Right ventricle myocardium inferior (tissue), 1 donor: ENCODE measurements at regions not wholly inside any gene's neighbourhood (a gene's known extent, or its start where the extent isn't known, plus 50 kb on each side); places are given as distances from the start of the nearest gene placed in this dataset.
"Not testable (repeated sequence)": the region's sequence is repeated elsewhere in the genome, so short reads cannot be mapped to it uniquely, and the experiment has no call there.

Source experiments
- ATAC-seq: fragments of 200-7000 bp; cut with Tn5 transposase; one replicate; pipeline ENCODE4 v1.9.1; 2020; ENCODE audit warnings: mild to moderate bottlenecking, moderate library complexity
- DNase-seq: peaks from one replicate; pipeline ENCODE4 v3.0.0; 2021; ENCODE audit errors: missing footprints
- intact Hi-C: fragments of 100-400 bp; cut with DNase I; formaldehyde crosslinking; loops from one replicate; pipeline ENCODE4 v1.11.0; 2022
- donor health status: DM: no; HTN: yes; CAD: no; lungs with severe emphysema.

DNA sequence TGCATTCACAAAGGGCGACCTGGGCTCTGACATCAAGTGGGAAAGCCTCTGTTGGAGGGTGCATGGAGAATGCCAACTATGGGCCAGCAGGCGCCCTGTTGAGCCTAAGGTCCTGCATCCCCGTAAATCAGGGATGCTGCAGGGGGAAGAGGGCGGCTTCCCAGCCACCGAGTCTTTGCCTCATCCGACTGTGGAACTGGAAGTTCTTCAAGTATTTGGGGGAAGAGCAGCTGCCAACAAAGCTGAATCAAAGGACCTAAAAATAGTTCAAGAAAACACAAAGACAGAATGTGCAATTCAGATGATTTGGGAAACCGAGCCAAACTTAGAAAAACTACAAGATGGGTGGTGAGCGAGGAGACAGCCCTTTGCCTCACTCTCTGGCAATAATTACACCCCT, 281.1 kb upstream of the MGAT5 start:
- intact Hi-C loops: no loop called here
- ATAC-seq (no peak), DNase-seq (no peak)

DNA sequence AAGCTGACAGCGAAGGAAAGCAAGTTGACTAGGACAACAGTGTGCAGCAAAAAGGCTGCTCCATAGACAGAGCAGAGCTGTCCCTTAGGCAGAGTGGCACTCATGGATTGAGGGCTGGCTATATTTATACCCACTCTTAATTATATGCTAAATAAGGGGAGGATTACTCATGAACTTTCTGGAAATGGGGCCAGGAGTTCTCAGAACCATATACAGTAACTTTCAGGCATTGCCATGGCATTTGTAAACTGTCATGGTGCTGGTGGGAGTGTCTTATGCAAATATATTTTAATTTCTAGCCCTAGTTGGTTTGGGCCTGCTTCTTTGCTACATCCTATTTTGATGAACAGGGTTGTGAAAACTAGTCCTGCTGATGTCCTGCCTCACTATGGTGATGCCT, 279.5 kb upstream of the MGAT5 start:
- ATAC-seq (no peak), DNase-seq (no peak)
- intact Hi-C loops: no loop called here

DNA sequence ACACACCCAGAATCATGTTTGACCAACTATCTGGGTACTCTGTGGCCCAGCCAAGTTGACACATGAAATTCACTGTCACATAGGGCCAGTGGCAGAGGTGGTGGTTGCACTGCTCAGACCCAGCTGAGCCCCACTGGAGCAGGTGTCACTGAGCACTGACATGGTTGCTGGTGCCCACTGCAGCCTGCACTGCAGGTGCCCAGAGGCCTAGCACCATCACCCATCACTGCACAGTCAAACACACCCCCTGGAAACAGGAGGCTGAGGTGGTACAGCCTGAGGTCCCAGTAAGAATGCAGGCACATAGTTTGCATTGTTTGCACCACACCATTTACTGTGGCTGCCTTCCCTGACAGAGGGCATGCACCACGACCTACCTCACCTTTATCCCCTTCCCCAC, 278.7 kb upstream of the MGAT5 start:
- DNase-seq (no peak), ATAC-seq (no peak)
- intact Hi-C loops: no loop called here

DNA sequence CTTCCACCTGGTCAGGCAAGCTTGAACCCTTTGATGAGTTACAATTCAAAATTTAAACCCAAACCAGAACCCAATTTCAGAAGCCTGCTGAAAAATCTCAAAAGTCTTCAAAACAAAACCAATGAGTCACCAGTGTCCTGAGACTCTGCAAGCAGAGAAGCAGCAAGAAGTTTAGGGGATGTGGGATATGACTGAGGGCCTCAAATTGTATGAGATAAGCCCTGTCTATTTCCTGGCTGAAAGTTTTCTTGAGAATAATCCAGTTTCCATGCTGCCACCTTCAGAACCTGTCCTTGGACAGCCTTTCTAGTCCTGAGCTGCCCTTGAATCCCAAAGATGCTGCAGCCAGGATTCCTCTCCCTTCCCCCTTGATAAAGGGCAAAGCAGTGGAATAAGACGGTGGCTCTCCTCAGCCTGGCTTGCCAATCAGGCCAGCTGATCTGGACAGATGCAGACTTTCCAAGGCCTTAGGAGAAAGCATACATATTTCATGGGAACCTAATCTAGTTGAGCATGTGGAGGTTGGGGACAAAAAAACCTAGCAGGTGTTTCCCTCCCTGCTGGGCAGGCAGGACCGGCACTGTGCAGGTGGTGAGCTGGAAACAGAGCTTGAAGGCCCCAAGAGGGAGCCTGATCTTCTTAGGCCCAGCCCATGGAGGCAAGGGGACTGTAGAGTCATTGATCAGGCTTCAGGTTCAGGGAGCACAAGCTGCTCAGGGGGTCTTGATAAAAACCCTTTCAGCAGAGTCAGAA, 278.0 kb upstream of the MGAT5 start:
- intact Hi-C loops: no loop called here
- no peak for ATAC-seq
- DNase-seq: no peak

DNA sequence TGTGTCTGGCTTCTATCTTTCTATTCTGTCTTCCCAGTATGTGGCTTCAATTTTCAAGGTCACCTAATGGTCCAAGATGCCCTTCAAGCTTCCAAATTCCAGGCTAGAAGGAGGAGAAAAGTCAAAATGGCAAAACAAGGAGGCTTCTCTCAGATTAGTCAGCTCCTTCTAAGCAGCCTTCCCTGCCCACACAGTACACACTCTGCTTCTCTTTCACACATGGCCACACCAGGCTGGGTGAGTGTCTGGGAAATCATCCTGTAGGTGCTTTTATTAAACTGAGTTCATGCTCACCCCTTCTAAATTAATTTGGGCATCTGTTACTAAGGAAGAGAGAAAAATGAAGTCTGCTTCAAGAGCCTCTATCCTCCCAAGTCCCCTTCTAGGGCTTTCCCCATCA, 277.2 kb upstream of the MGAT5 start:
- intact Hi-C loops: no loop called here
- DNase-seq (no peak), ATAC-seq (no peak)

DNA sequence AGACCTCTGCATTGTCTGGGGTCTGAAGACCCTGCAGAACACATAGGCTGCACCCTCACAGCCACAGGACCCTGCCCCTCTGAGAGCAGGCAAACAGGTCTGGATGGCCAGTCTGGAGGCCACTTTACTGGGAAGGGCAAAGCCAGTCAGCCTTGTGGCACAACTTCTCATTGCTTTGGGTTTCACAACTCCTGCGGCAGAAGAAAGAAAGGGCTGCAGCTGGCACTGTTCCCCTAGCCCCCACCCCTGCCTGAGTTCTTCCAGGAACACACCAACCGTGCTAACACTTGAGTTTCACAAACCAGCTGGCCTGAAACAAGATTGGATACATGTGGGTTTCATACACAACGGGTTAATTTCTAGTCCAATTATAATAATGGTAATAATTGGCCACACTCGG, 276.5 kb upstream of the MGAT5 start:
- intact Hi-C loops: no loop called here
- ATAC-seq: no peak
- no peak for DNase-seq

DNA sequence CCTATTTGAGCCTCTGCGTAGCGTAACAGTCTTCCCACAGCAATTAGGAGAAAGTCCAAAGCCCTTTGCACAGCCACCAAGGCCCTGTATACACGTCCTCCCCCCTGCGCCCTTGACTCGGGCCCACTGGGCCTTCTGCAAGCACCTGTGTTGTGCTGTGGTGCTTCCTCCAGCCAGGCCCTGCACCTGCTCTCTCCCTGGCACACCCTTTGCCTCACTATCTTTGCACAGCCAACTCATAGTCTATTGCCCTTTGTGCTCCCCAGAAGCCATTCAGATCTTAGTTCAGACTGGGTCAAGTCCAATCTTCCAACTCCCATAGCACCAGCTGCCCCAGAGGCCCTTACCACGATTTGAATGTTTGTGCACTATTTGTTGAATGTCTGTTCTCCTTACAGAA, 271.6 kb upstream of the MGAT5 start:
- DNase-seq (no peak), ATAC-seq (no peak)
- intact Hi-C loops: no loop called here

DNA sequence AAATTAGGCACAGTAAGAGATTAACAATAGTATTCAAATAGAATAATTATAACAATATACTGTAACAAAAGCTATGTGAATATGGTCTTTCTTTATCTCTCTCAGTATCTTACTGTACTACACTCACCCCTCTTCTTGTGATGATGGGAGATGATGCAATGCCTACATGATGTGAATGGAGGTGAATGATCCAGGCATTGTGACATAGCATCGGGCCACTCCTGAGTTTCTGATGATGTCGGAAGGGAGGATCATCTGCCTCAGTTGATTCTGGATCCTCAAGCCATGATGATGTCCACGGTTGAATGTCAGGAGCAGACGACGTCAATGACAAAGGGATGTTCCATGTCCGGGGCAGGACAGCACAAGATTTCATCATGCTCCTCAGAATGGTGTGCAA, 268.3 kb upstream of the MGAT5 start:
- DNase-seq (no peak), ATAC-seq (no peak)
- intact Hi-C loops: no loop called here

DNA sequence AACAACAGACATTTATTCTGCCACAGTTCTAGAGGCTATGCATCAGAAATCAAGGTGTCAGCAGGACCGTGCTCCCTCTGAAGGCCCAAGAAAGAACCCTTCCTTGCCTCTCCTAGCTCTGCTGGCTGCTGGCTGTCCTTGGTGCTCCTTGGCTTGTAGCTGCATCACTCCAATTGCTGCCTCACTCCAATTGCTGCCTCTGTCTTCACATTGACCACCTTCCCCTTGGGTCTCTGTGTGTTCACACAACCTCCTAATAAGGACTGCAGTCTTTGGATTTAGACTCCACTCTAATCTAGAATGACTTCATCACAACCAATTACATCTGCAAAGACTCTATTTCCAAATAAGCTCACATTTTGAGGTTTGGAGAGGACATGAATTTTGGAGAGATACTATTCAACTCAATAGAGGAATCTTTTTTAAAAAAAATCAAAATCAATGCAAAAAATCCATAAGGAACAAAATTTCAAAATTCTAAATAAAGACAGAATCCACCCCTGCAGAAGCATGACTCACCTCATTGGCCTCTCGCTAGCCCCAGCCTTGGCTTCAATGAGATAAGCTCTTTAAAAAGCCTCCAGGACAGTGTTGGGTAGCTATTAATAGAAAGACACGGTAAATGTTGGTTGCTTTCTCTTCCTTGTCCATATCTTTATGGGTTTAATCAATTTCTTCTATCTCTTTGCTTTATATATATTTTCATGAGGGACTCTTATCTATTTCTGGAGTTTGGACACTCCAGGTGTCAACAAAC, 267.6 kb upstream of the MGAT5 start:
- ATAC-seq (peak; percentile 75), DNase-seq (no peak)
- intact Hi-C loops: no loop called here

DNA sequence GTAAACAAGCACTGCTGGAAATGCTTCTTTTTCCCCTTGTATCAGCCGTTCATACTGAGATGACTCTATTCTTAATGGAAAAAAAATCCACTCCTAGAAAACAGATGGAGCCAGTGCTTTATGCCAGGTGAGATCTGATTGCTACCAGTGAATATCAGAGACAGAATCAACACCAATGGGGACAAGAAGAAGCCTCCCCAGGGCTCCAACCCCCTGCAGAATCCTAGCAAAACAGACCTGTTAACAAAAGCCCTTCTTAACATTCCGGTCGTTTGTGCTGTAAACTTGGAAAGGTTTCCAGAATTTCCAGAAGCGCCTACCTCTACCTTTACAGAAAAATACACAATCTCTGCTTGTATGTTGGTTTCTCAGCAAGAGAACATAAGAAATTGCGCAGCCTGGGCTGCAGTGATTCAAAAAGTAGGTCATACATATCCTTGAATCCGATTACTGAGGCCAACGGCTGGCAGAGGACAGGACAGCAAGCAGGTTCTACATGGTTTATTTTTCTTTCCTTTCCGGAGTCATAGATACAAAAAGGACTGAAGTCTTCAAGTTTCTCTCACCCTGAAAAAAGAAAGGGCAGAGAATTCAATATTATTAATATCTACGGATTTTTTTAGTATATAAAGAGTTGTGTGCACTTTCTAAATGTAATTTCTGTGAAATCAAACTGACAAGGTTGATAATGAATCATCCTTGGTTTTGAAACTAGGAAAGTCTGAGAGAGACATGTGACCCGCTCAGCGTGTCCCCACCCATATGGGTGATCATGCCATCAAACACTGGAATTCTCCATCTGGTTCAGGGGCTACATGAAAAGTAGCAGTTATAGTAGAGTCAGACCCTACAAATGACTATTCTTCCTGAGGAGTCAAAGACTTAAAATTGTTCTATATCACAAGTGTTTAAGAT, 266.7 kb upstream of the MGAT5 start:
- no peak for ATAC-seq
- no peak for DNase-seq
- intact Hi-C loops: no loop called here

DNA sequence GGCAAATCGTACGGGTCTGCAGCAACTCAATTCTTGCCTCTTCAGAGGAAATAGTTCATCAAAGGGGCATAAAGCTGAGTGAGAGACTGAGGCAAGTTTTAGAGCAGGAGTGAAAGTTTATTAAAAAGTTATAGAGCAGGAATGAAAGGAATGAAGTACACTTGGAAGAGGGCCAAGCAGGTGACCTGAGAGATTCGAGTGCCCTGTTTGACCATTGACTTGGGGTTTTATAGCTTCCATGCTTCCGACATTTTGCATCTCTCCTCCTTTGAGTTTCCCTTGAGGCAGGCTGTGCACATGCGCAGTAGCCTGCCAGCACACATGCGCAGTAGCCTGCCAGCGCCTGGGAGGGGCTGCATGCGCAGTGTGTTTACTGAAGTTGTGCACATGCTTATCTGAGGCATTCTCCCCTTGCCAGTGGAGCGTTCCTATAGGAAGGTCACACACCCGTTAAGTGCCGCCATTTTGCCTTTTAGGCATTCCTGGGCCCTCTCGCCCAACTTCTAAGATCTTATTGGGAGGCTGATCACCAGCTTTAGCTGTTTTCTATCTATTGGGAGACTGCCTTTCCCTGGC, 265.5 kb upstream of the MGAT5 start:
- intact Hi-C loops: no loop called here
- DNase-seq: no peak
- no peak for ATAC-seq

DNA sequence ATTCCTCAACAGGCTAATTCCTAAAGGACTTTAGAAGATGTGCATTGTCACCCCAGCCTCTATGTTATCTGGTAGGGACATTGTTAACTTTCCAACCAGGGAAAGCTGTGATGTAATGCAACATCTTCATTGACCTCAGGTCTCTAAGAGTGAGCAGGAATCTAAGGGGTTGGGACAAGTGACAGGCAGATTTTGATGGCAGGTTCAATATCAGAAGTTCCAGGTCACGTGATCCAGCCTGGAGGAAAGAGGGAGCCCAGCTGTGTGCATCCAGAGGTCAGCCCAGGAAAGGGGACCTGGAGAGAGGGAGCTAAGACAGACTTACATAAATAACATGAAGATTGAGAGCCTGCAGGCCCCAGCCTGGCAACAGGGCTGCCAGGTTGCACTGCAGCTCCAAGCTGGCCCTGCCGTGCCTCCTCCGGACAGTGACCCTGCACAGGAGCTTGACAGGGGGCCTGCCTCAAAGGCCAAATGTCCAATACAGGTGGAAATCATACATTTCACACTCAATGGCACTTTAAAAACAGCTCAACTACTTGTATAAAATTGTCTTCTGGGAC, 262.2 kb upstream of the MGAT5 start:
- peak; percentile 26 for ATAC-seq
- no peak for DNase-seq
- intact Hi-C loops: loop anchor here (2.0 to 10.0 kb wide), 3 partner anchors 43 to 104 kb away; no protein-coding TSS in a partner anchor

DNA sequence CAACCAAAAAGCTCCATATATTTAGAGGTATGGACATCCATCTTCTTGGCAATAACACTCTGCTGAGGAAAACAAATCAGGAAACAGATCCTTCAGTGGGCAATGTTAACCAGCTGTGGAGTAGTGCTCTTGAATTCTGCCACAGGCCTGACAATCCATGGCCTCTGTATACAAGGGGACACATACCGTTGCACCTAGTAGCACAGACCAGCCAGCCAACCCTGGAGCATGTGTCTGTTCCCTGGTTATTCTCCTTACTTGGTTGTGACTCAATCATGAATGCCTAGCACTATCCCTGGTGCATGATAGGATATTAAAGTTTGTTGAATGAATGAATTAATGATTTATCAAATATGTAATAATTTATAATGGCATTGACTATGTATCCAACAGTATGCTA, 261.4 kb upstream of the MGAT5 start:
- ATAC-seq: peak; percentile 55
- intact Hi-C loops: loop anchor here (5.0 to 10.0 kb wide), 2 partner anchors 92 to 105 kb away; no protein-coding TSS in a partner anchor

DNA sequence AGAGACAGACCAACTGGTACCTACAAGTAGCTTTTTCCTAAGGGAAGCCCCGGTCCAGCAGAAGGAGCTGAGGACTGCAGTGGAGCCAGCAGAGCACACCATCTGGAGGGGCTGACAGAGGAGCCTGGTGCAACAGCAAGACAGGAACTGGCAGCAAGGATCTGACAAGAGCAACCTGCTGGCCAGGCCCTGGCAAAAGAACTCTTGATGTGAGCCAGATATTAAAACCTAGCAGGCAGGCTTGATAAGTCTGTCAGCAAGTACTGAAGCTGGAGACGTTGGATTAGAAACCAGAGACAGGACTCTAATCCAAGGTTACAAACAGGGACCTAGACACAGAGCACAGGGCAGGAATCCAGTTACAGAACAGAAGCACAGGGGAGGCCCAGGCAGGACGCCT, 260.7 kb upstream of the MGAT5 start:
- DNase-seq: no peak
- peak; percentile 85 for ATAC-seq
- intact Hi-C loops: loop anchor here (5.0 to 10.0 kb wide), 2 partner anchors 92 to 106 kb away; no protein-coding TSS in a partner anchor

More for the DNA sequence above, 261.4 kb upstream of the MGAT5 start:
- DNase-seq: no peak

DNA sequence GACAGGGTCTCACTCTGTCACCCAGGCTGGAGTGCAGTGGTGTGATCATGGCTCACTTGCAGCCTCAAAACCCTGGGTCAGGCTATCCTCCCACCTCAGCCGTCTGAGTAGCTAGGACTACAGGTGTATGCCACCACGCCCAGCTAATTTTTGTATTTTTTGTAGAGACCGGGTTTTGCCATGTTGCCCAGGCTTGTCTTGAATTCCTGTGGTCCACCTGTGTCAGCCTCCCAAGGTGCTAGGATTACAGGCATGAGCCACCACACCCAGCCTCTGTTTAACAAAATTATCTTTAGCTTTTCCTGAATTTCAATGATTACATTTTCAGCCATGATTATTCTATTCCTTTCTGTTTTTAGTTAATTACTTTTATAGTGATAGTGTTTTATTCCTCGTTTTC, 255.1 kb upstream of the MGAT5 start:
- ATAC-seq, DNase-seq: not testable (repeated sequence)
- intact Hi-C loops: loop anchor here (10.0 kb wide), 1 partner anchor 86 kb away; no protein-coding TSS in a partner anchor

DNA sequence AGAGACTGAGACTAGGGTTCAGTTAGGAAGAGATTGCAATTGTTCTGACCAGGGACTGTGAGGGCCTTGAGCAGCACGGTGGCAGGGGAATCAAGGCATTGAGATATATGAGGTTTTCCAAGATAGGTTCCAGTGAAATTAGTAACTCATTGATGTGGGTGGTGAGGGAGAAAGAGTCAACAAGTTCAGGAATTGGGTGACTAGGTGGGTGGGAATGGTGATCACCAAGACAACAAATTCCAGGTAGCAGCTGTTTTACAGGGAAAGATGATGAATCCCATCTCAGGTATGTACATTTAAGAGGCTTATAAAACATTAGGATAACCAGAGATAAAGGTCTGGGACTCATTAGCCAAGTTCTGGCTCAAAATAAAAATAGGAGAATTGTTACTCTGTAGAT, 251.5 kb upstream of the MGAT5 start:
- no peak for DNase-seq
- ATAC-seq: no peak
- intact Hi-C loops: no loop called here

DNA sequence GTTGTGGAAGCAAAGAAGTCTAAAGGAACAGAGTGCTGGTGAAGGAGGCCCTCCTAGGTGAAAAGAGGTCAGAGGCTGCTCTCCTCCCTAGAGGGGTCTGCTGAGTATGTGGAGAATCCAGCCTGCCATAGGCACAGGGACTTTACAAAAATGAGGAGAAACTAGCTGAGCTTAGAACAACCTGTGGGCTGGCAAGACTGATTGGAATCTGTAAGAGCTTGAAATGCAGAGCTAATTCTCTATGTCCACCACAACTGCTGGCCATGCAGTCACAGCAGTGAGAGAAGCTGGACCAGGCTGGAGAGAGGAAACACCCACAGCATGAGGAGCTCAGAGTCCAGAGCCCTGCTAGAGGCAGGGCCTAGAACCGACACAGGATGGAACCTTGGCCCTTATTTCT, 251.0 kb upstream of the MGAT5 start:
- DNase-seq (no peak), ATAC-seq (no peak)
- intact Hi-C loops: no loop called here

DNA sequence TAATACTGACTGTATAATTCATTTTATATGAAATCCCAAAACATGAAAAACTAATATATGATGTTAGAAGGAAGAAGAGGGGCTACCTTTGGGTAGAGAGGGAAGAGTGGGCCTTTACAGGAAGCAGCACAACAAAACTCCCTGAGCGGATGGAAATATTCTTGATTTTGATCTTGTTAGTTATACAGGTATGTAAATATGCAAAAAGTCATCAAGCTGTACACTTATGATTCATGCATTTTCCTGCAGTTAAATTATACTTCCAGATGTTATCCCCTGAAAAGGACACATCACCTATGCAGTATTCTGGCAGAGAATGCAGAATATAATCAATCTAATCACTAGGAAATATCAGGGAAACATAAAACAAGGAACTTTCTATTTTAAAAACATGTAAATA, 249.4 kb upstream of the MGAT5 start:
- intact Hi-C loops: no loop called here
- no peak for DNase-seq
- ATAC-seq: no peak

DNA sequence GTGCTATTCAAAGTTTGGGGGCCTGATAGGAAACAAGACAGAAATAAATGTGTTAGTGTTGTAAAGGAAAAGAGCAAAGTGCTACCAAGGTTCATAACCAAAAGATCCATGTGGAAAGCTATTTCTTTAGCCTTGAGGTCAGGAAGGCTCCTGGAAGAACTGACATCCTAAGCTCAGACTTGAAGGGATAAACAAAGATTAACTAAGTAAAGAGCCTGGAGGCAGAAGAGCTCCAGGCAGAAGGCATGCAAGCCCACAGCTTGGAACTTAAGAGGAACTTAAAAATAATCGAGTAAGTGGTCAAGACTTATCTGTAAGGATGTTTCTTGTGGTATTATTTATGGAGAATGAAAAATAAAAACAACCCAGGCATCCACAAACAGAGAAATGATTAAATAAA, 245.0 kb upstream of the MGAT5 start:
- ATAC-seq (no peak), DNase-seq (no peak)
- intact Hi-C loops: no loop called here
